ENCODE measurements at regions not wholly inside any gene's neighbourhood (a gene's known extent, or its start where the extent isn't known, plus 50 kb on each side); places are given as distances from the start of the nearest gene placed in this dataset.

DNA sequence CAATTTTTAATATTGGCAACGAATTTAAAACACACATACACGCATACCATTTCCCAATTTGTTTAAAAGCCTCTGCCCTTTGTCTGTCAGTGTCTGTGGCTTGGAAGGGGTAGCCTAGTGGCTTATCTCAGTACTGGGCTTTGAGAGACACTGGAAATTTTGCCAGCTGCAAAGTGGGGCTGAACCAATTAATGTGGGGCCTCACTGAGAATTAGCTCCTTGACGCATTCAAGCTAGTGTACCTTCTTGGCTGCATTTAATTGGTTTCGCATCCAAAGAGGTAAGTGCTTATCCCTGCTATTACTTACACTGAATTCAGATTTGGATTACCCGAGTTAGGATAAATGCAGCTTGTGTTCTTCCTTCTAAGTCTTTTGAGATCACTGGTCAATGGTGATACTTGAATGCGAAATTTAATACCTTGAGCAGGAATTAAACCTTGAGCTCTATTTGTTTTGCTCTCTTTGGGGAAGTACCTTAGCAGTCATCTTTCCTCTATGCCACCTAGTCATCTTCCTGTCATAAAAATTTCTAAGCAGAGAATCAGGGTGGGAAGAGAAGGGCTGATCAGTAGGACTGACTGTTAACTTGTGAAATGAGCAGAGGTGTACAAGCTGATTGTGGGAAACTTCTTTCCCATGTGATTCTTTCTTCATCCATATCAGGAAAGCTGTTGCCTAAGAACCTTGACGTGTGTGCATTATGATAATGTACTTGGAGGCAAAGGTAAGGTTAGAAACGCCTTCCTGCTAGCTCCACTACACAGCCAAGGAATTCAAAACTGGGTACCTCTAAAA, 187.7 kb upstream of the E2F8 start:
- TF ChIP-seq, protein P1, sequence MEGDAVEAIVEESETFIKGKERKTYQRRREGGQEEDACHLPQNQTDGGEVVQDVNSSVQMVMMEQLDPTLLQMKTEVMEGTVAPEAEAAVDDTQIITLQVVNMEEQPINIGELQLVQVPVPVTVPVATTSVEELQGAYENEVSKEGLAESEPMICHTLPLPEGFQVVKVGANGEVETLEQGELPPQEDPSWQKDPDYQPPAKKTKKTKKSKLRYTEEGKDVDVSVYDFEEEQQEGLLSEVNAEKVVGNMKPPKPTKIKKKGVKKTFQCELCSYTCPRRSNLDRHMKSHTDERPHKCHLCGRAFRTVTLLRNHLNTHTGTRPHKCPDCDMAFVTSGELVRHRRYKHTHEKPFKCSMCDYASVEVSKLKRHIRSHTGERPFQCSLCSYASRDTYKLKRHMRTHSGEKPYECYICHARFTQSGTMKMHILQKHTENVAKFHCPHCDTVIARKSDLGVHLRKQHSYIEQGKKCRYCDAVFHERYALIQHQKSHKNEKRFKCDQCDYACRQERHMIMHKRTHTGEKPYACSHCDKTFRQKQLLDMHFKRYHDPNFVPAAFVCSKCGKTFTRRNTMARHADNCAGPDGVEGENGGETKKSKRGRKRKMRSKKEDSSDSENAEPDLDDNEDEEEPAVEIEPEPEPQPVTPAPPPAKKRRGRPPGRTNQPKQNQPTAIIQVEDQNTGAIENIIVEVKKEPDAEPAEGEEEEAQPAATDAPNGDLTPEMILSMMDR (IDR thresholded peaks at IDR 0.05; ENCODE audit: low read length) = no peak
- TF ChIP-seq EZH2 (IDR thresholded peaks at IDR 0.05; ENCODE audit: borderline replicate concordance, low read length) = no peak

Data from OCI-LY1 (cell line).